ENCODE measurements at regions not wholly inside any gene's neighbourhood (a gene's known extent, or its start where the extent isn't known, plus 50 kb on each side); places are given as distances from the start of the nearest gene placed in this dataset.

DNA sequence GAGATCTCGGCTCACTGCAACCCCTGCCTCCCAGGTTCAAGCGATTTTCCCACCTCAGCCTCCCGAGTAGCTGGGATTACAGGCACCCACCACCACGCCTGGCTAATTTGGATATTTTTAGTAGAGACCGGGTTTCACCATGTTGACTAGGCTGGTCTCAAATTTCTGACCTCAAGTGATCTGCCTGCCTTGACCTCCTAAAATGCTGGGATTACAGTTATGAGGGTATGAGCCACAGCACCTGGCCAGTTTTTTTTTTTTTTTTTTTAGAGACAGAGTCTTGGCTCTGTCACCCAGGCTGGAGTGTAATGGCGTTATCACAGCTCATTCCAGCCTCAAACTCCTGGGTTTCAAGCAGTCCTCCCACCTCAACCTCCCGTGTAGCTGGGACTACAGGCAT lies 54.9 kb upstream of the PRR5 start:
- H3K4me1 ChIP-seq (ENCODE audit: control insufficient read depth, extremely low read depth, insufficient read depth, low read length), result peaks cover 6% of the 10 kb centered on the region
- H3K9me1 ChIP-seq (replicated peaks; ENCODE audit: control insufficient read depth, extremely low read depth, insufficient read depth, low read length), result no peaks in the 10 kb centered on the region
- FAIRE-seq, result no peak
- H4K20me1 ChIP-seq (replicated peaks; ENCODE audit: control insufficient read depth, extremely low read depth, insufficient read depth, low read length), result no peaks in the 10 kb centered on the region
- dilution Hi-C loops (cut with MboI; ENCODE audit: extremely low pct_ligation_motif_present, low sequenced_read_pairs) (no loop called here), intact Hi-C loops (cut with micrococcal nuclease) (no loop called here)
- no TSS peak for BruUV-seq (replicated peaks)
- TF ChIP-seq MYC (IDR thresholded peaks at IDR 0.05; ENCODE audit: low read depth, low read length), result no peak
- no peak for TF ChIP-seq FOS (IDR thresholded peaks at IDR 0.05; ENCODE audit: borderline replicate concordance, insufficient read depth, low read length)
- TF ChIP-seq, protein P1, sequence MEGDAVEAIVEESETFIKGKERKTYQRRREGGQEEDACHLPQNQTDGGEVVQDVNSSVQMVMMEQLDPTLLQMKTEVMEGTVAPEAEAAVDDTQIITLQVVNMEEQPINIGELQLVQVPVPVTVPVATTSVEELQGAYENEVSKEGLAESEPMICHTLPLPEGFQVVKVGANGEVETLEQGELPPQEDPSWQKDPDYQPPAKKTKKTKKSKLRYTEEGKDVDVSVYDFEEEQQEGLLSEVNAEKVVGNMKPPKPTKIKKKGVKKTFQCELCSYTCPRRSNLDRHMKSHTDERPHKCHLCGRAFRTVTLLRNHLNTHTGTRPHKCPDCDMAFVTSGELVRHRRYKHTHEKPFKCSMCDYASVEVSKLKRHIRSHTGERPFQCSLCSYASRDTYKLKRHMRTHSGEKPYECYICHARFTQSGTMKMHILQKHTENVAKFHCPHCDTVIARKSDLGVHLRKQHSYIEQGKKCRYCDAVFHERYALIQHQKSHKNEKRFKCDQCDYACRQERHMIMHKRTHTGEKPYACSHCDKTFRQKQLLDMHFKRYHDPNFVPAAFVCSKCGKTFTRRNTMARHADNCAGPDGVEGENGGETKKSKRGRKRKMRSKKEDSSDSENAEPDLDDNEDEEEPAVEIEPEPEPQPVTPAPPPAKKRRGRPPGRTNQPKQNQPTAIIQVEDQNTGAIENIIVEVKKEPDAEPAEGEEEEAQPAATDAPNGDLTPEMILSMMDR (IDR thresholded peaks at IDR 0.05; ENCODE audit: extremely low read depth in 1 of 2, insufficient read depth in 1 of 2, low read depth in 1 of 2, low read length in 2 of 2), result no peak
- no peak for TF ChIP-seq JUN (IDR thresholded peaks at IDR 0.05; ENCODE audit: borderline replicate concordance, insufficient read depth, insufficient read length, low read depth)
- TF ChIP-seq POLR2A (IDR thresholded peaks at IDR 0.05; ENCODE audit: low read depth, low read length), result no peak
- TF ChIP-seq, protein P2, sequence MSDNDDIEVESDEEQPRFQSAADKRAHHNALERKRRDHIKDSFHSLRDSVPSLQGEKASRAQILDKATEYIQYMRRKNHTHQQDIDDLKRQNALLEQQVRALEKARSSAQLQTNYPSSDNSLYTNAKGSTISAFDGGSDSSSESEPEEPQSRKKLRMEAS (IDR thresholded peaks at IDR 0.05; ENCODE audit: insufficient read depth, insufficient read length), result no peak
- TF ChIP-seq GATA2 (IDR thresholded peaks at IDR 0.05; ENCODE audit: insufficient read depth, insufficient read length, low read depth, low read length), result no peak
- no peak for TF ChIP-seq POLR2AphosphoS5 (IDR thresholded peaks at IDR 0.05; ENCODE audit: insufficient read depth, low read depth, low read length)
- no peak for TF ChIP-seq EZH2 (IDR thresholded peaks at IDR 0.05; ENCODE audit: borderline replicate concordance, low read depth, low read length, severe bottlenecking)
- no peaks in the 10 kb centered on the region for H3K79me2 ChIP-seq (ENCODE audit: control insufficient read depth, insufficient read depth, low read length)
- no peaks in the 10 kb centered on the region for H3K36me3 ChIP-seq (ENCODE audit: control insufficient read depth in 2 of 2, extremely low read depth in 1 of 2, insufficient read depth in 2 of 2, low read length in 2 of 2)
- H3K4me2 ChIP-seq (ENCODE audit: insufficient read depth, low read length), result no peak overlapping the region
- H3K4me3 ChIP-seq (replicated peaks in 1 of 3; ENCODE audit: insufficient read depth in 1 of 3, low read depth in 1 of 3, low read length in 3 of 3), result no peak overlapping the region
- no peak overlapping the region for H3K27ac ChIP-seq (ENCODE audit: insufficient read depth, low read depth, low read length)
- no peaks in the 10 kb centered on the region for H3K27me3 ChIP-seq (ENCODE audit: control insufficient read depth in 2 of 2, insufficient read depth in 2 of 2, low read length in 2 of 2)
- POLR2A ChIA-PET, result no interaction called here
- CTCF ChIA-PET, result interaction anchor here (0.7 kb wide), 1 partner anchor 59 kb away, joined by 3 read pairs; no protein-coding TSS in a partner anchor
- no peak for DNase-seq (ENCODE audit: low read depth, low spot score)
- no peak overlapping the region for H3K9ac ChIP-seq (replicated peaks; ENCODE audit: extremely low read depth, insufficient read depth, low read length)
- H3K9me3 ChIP-seq (replicated peaks; ENCODE audit: control insufficient read depth, insufficient read depth, low read length), result no peaks in the 10 kb centered on the region
- H2AFZ ChIP-seq (ENCODE audit: low read depth, low read length), result no peak overlapping the region

Data from endothelial cell of umbilical vein (primary cell).